A549 (cell line): ENCODE measurements at regions not wholly inside any gene's neighbourhood (a gene's known extent, or its start where the extent isn't known, plus 50 kb on each side); places are given as distances from the start of the nearest gene placed in this dataset.

Source experiments
- CEBPB ChIP-seq, 2 experiments: fragments of >200 bp in 1 of 2; sonication (Bioruptor Twin) in 1 of 2; formaldehyde crosslinking in 1 of 2; IDR thresholded peaks; 2 replicates each; pipeline ENCODE4 v1.6.1; 2012 to 2016
- CHD4 ChIP-seq: fragments of 200-600 bp; sonication (generic); IDR thresholded peaks from 2 replicates; pipeline ENCODE4 v1.6.1; 2016; ENCODE audit warnings: antibody characterized with exemption, mild to moderate bottlenecking, borderline replicate concordance
- EHMT2 ChIP-seq: fragments of 200-600 bp; sonication (generic); IDR thresholded peaks from 2 replicates; pipeline ENCODE4 v1.6.1; 2016; ENCODE audit warnings: antibody characterized with exemption, low read depth, mild to moderate bottlenecking, moderate library complexity
- EP300 ChIP-seq, 2 experiments: fragments of >200 bp; sonication (Bioruptor Twin); formaldehyde crosslinking; IDR thresholded peaks; 2 replicates in 1 of 2; 3 replicates in 1 of 2; pipeline ENCODE4 v1.6.1; 2016 to 2017
- HDAC2 ChIP-seq: fragments of 200-600 bp; sonication (generic); IDR thresholded peaks from 2 replicates; pipeline ENCODE4 v1.6.1; 2016
- HOXB5 ChIP-seq: fragments of 250-450 bp; sonication (Bioruptor Pico); IDR thresholded peaks from 2 replicates; pipeline ENCODE4 v1.5.0; 2020; ENCODE audit warnings: mild to moderate bottlenecking, moderate library complexity
- JUNB ChIP-seq: fragments of >200 bp; sonication (Bioruptor Twin); formaldehyde crosslinking; IDR thresholded peaks from 2 replicates; pipeline ENCODE4 v1.6.1; 2016
- KDM1A ChIP-seq: fragments of 200-600 bp; sonication (generic); IDR thresholded peaks from 2 replicates; pipeline ENCODE4 v1.6.1; 2016; ENCODE audit warnings: low read depth, mild to moderate bottlenecking
- PHF8 ChIP-seq: fragments of 200-600 bp; sonication (generic); IDR thresholded peaks from 2 replicates; pipeline ENCODE4 v1.6.1; 2016; ENCODE audit warnings: low read depth, mild to moderate bottlenecking, antibody characterized with exemption, moderate library complexity, borderline replicate concordance
- POLR2A ChIP-seq: IDR thresholded peaks from 2 replicates; pipeline ENCODE4 v1.6.1; 2012; ENCODE audit warnings: mild to moderate bottlenecking, low read length
- RNF2 ChIP-seq: fragments of 200-600 bp; sonication (generic); IDR thresholded peaks from 2 replicates; pipeline ENCODE4 v1.6.1; 2016; ENCODE audit warnings: low read depth, mild to moderate bottlenecking, antibody characterized with exemption, moderate library complexity, borderline replicate concordance
- ZC3H11A ChIP-seq: fragments of 450-650 bp; IDR thresholded peaks from 2 replicates; pipeline ENCODE4 v1.6.1; 2014; ENCODE audit warnings: antibody characterized with exemption, mild to moderate bottlenecking
- TF ChIP-seq, protein P1 (sequence below): fragments of >200 bp; sonication (Bioruptor Twin); formaldehyde crosslinking; IDR thresholded peaks from 3 replicates; pipeline ENCODE4 v1.5.1; 2016
- TF ChIP-seq, protein P2 (sequence below): IDR thresholded peaks from 2 replicates; pipeline ENCODE4 v1.6.1; 2012

DNA sequence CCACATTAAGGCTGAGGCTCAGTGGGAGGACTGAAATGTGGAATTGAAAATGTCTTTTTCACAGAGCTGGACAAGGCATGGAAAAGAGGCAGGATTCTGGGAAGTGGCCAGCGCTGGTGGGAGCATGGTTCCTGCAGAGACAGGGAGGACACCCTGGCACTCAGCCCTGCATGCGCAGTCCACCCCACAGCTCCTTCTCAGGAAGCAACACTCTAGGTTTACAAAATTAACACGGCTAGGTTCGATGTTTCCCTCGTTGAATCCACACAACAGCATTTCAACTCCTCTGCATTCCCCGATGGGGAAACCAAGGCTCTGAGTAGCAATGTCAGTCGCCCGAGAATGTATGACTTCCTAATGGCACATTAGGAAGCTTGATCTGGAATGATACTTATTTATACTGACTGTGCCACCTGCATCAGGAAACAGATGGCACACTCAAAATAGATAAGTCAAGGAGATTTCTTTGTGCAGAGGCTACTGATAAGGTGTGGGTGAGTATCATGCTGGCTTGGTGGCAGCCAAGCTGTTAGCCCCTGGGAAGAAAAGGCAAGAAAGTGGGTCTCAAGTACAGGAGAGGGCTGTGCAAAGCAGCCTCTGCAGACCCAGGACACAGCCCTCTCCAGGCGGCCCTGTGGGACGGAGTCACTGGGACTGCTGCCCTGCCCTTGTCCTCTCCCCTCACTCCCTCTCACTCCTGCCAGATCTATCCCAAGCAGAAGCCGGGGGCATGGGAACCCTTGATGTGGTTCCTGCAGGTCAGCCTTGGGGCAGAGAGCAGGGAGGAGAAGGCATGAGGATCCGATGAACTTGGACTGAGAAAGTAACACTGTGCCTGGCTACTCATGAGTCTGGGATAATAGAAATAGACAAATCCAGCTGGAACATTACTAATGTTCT, 158.4 kb upstream of the FHL2 start:
- TF ChIP-seq KDM1A (no peak), RNF2 (no peak), EP300 (IDR thresholded peaks at IDR 0.05) (no peak), EHMT2 (no peak), CEBPB (IDR thresholded peaks at IDR 0.05) (no peak), JUNB (no peak), PHF8 (no peak), POLR2A (no peak), HDAC2 (no peak), ZC3H11A (no peak), CHD4 (no peak), HOXB5 (CRISPR knock-in tag) (no peak)
- TF ChIP-seq, protein P1, sequence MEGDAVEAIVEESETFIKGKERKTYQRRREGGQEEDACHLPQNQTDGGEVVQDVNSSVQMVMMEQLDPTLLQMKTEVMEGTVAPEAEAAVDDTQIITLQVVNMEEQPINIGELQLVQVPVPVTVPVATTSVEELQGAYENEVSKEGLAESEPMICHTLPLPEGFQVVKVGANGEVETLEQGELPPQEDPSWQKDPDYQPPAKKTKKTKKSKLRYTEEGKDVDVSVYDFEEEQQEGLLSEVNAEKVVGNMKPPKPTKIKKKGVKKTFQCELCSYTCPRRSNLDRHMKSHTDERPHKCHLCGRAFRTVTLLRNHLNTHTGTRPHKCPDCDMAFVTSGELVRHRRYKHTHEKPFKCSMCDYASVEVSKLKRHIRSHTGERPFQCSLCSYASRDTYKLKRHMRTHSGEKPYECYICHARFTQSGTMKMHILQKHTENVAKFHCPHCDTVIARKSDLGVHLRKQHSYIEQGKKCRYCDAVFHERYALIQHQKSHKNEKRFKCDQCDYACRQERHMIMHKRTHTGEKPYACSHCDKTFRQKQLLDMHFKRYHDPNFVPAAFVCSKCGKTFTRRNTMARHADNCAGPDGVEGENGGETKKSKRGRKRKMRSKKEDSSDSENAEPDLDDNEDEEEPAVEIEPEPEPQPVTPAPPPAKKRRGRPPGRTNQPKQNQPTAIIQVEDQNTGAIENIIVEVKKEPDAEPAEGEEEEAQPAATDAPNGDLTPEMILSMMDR: no peak
- TF ChIP-seq, protein P2, sequence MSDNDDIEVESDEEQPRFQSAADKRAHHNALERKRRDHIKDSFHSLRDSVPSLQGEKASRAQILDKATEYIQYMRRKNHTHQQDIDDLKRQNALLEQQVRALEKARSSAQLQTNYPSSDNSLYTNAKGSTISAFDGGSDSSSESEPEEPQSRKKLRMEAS: no peak
